ENCODE measurements at regions not wholly inside any gene's neighbourhood (a gene's known extent, or its start where the extent isn't known, plus 50 kb on each side); places are given as distances from the start of the nearest gene placed in this dataset.

DNA sequence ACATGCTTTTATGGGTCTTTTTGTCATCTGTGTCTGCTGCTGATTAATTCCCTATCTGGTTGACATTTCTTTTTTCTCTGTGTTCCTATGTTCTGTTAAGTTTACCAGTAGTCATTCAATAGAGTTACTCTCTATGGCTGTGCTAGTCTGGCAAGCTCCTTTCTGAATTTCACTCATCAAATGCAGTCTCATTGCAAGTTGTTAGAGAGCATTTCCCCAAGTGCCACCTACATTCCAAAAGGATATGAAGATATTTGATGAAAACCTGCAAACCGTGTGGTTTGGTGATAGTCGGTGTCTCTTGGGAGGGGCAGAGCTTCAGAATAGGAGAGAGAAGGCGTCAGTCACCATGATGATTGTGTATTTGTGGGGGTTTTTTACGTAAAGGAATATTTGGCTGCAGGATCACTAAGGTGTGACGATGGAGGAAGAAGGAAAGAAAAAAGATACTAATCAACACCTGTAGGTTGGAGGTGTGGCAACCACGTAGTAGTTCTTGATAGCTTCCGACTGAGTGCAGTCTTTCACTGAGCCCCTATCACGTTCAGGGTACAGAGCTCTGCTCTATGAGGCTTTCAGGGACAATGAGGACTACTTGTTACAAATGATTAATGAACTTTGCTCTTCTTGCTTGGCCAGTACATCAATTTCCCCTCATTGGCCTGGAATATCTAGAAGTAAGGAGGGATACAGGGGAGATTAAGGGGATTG lies 73.1 kb upstream of the TNFAIP3 start:
- no peak overlapping the region for H3K4me3 Mint-ChIP-seq
- H3K9me3 Mint-ChIP-seq = peaks cover 9% of the 10 kb centered on the region
- no peaks in the 10 kb centered on the region for H3K27me3 Mint-ChIP-seq
- peaks cover 10% of the 10 kb centered on the region for H3K4me1 Mint-ChIP-seq (ENCODE audit: unreplicated experiment)
- DNase-seq (ENCODE audit: extremely low spot score, unreplicated experiment) = no peak
- no peak for TF ChIP-seq CTCF (conservative IDR thresholded peaks at IDR 0.05)
- no peak overlapping the region for H3K27ac Mint-ChIP-seq
- no peaks in the 10 kb centered on the region for H3K36me3 Mint-ChIP-seq

GRCh38 chr6:137794516-137795201 lies 72.4 kb upstream of the TNFAIP3 start:
- H3K9me3 Mint-ChIP-seq = peaks cover 9% of the 10 kb centered on the region
- no peaks in the 10 kb centered on the region for H3K36me3 Mint-ChIP-seq
- no peak for TF ChIP-seq CTCF (conservative IDR thresholded peaks at IDR 0.05)
- DNase-seq (ENCODE audit: extremely low spot score, unreplicated experiment) = no peak
- H3K27me3 Mint-ChIP-seq = no peaks in the 10 kb centered on the region
- H3K4me1 Mint-ChIP-seq (ENCODE audit: unreplicated experiment) = peaks cover 10% of the 10 kb centered on the region
- H3K4me3 Mint-ChIP-seq = no peak overlapping the region
- H3K27ac Mint-ChIP-seq = no peak overlapping the region

DNA sequence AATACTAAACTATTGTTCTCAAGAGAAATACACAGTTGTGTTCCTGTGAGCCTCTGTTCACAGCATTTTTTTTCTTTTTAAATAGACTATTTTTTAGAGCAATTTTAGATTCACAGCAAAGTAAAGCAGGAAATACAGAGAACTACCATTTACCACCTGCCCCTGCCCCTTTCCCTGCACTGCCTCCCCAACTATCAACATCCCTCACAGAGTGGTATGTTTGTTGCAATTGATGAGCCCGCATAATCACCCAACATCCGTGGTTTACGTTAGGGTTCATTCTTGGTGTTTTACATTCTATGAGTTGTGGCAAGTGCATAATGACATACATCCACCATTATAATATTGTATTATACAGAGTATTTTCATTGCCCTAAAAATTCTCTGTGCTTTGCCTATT lies 71.6 kb upstream of the TNFAIP3 start:
- no peak overlapping the region for H3K4me3 Mint-ChIP-seq
- no peak for TF ChIP-seq CTCF (conservative IDR thresholded peaks at IDR 0.05)
- H3K36me3 Mint-ChIP-seq = no peaks in the 10 kb centered on the region
- H3K9me3 Mint-ChIP-seq = peaks cover 9% of the 10 kb centered on the region
- H3K27ac Mint-ChIP-seq = no peak overlapping the region
- H3K27me3 Mint-ChIP-seq = no peaks in the 10 kb centered on the region
- H3K4me1 Mint-ChIP-seq (ENCODE audit: unreplicated experiment) = peaks cover 10% of the 10 kb centered on the region
- DNase-seq (ENCODE audit: extremely low spot score, unreplicated experiment) = no peak

GRCh38 chr6:137798261-137798660 lies 68.8 kb upstream of the TNFAIP3 start:
- H3K27ac Mint-ChIP-seq = no peak overlapping the region
- TF ChIP-seq CTCF (conservative IDR thresholded peaks at IDR 0.05) = no peak
- no peaks in the 10 kb centered on the region for H3K36me3 Mint-ChIP-seq
- no peak for DNase-seq (ENCODE audit: extremely low spot score, unreplicated experiment)
- H3K4me3 Mint-ChIP-seq = no peak overlapping the region
- no peaks in the 10 kb centered on the region for H3K27me3 Mint-ChIP-seq
- peaks cover 9% of the 10 kb centered on the region for H3K9me3 Mint-ChIP-seq
- peaks cover 10% of the 10 kb centered on the region for H3K4me1 Mint-ChIP-seq (ENCODE audit: unreplicated experiment)

GRCh38 chr6:137798846-137799245 lies 68.2 kb upstream of the TNFAIP3 start:
- Mint-ChIP-seq H3K36me3 (no peaks in the 10 kb centered on the region), H3K27me3 (no peaks in the 10 kb centered on the region), H3K4me1 (ENCODE audit: unreplicated experiment) (peaks cover 8% of the 10 kb centered on the region), H3K27ac (no peak overlapping the region), H3K4me3 (no peak overlapping the region), H3K9me3 (peaks cover 7% of the 10 kb centered on the region)
- no peak for TF ChIP-seq CTCF (conservative IDR thresholded peaks at IDR 0.05)
- no peak for DNase-seq (ENCODE audit: extremely low spot score, unreplicated experiment)

Measured in type B pancreatic cell (in vitro differentiated cells).